NB4 (cell line): ENCODE measurements at regions not wholly inside any gene's neighbourhood (a gene's known extent, or its start where the extent isn't known, plus 50 kb on each side); places are given as distances from the start of the nearest gene placed in this dataset.

Experiments
- CTCF ChIP-seq: IDR thresholded peaks from one replicate; pipeline ENCODE4 v1.5.1; 2012; ENCODE audit warnings: low read depth, low read length
- MAX ChIP-seq: IDR thresholded peaks from 2 replicates; pipeline ENCODE4 v1.6.1; 2011; ENCODE audit warnings: low read depth, low read length
- POLR2A ChIP-seq: IDR thresholded peaks from 2 replicates; pipeline ENCODE4 v1.6.1; 2011; ENCODE audit warnings: mild to moderate bottlenecking; ENCODE audit not compliant: insufficient read length; ENCODE audit errors: extremely low read depth

- no peak for TF ChIP-seq CTCF
- no peak for TF ChIP-seq POLR2A
- no peak for TF ChIP-seq MAX
Observed at GRCh38 chr20:41913146-41913545, 295.0 kb upstream of the CHD6 start.
